Ectodermal cell (in vitro differentiated cells): ENCODE measurements at regions not wholly inside any gene's neighbourhood (a gene's known extent, or its start where the extent isn't known, plus 50 kb on each side); places are given as distances from the start of the nearest gene placed in this dataset.

Experiments used
- H3K27ac ChIP-seq: 2 replicates; pipeline ENCODE4 v1.7.0; 2013; ENCODE audit warnings: mild to moderate bottlenecking, low read depth, low read length; ENCODE audit not compliant: insufficient read depth, poor library complexity, severe bottlenecking
- H3K27me3 ChIP-seq: 2 replicates; pipeline ENCODE4 v1.7.0; 2013; ENCODE audit warnings: mild to moderate bottlenecking, low read length; ENCODE audit not compliant: insufficient read depth, control insufficient read depth, poor library complexity, severe bottlenecking
- H3K36me3 ChIP-seq: one replicate; pipeline ENCODE4 v1.7.0; 2013; ENCODE audit warnings: low read length; ENCODE audit not compliant: control insufficient read depth, insufficient read depth
- H3K4me1 ChIP-seq: one replicate; pipeline ENCODE4 v1.7.0; 2013; ENCODE audit warnings: low read length; ENCODE audit not compliant: control insufficient read depth, insufficient read depth
- H3K4me3 ChIP-seq: 2 replicates; pipeline ENCODE4 v1.7.0; 2013; ENCODE audit warnings: low read depth, low read length, control low read depth; ENCODE audit not compliant: insufficient read depth
- H3K9me3 ChIP-seq: 2 replicates; pipeline ENCODE4 v1.7.0; 2013; ENCODE audit warnings: mild to moderate bottlenecking, low read length, moderate library complexity; ENCODE audit not compliant: control insufficient read depth
- WGBS, 2 experiments: methylation state at CpG; one replicate each; pipeline ENCODE4 v1.1.7; 2013; ENCODE audit warnings: missing lambda C conversion rate in 2 of 2; 5-methylcytosine and 5-hydroxymethylcytosine counted together

- no peak overlapping the region for H3K4me3 ChIP-seq
- H3K27me3 ChIP-seq, result no peaks in the 10 kb centered on the region
- H3K36me3 ChIP-seq, result no peaks in the 10 kb centered on the region
- H3K4me1 ChIP-seq, result no peaks in the 10 kb centered on the region
- no peak overlapping the region for H3K27ac ChIP-seq
- 90 to 92% methylated on average over 2 to 3 of the region's 3 CpGs for WGBS, 2 experiments
- H3K9me3 ChIP-seq, result no peaks in the 10 kb centered on the region
Observed at GRCh38 chr6:95905132-95905531, 110.6 kb upstream of the FUT9 start.

DNA sequence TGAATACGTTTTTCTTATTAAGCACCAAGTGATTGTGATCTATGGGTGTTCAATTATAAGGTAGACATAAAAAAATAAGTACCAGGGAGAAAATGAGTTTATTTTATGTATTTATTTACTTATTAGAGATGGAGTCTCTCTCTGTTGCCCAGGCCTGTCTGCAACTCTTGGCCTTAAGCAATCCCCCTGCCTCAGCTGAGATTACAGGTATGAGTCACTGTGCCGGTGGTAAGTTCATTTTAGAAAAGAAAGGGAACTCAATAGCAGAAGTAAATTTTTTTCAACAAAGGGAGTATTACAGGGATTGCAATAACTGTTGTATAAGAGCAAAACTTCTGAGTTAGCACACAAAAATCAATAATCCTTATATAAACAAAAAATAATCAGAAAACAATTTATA, 98.7 kb upstream of the FUT9 start:
- Histone ChIP-seq H3K27me3 (no peaks in the 10 kb centered on the region), H3K27ac (no peak overlapping the region), H3K4me3 (no peak overlapping the region), H3K9me3 (no peaks in the 10 kb centered on the region), H3K4me1 (no peaks in the 10 kb centered on the region), H3K36me3 (no peaks in the 10 kb centered on the region)
- WGBS, 2 experiments, result 88 to 100% methylated on average over 1 of the region's 2 CpGs

DNA sequence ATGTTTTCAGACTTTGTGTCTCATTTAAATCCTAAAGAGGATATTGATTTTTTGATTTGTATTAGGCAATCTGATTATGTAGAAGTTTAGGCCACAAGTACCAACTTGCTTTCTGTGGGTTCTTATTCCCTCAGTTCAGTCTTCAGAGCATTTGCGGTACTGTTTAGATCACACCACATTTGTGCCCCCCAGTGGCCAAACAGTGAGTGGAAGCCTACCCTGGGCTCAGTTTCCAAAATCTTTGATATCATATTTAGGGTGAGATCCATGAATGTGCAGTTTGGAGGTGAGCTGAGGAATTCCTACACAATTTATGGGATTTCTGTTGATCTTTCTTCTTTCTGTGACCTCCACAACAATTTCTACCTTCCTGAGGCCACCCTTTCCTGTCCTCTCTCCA, 92.3 kb upstream of the FUT9 start:
- H3K4me1 ChIP-seq, result no peaks in the 10 kb centered on the region
- no peak overlapping the region for H3K4me3 ChIP-seq
- 68 to 86% methylated on average over 1 of the region's 1 CpG for WGBS, 2 experiments
- H3K36me3 ChIP-seq, result no peaks in the 10 kb centered on the region
- no peak overlapping the region for H3K27ac ChIP-seq
- H3K27me3 ChIP-seq, result no peaks in the 10 kb centered on the region
- no peaks in the 10 kb centered on the region for H3K9me3 ChIP-seq

- Histone ChIP-seq H3K4me3 (no peak overlapping the region), H3K36me3 (no peaks in the 10 kb centered on the region), H3K27ac (no peak overlapping the region), H3K9me3 (no peaks in the 10 kb centered on the region), H3K4me1 (no peaks in the 10 kb centered on the region), H3K27me3 (no peaks in the 10 kb centered on the region)
- WGBS, 2 experiments, result 81 to 90% methylated on average over 2 of the region's 2 CpGs
Observed at GRCh38 chr6:95935736-95936135, 80.0 kb upstream of the FUT9 start.

DNA sequence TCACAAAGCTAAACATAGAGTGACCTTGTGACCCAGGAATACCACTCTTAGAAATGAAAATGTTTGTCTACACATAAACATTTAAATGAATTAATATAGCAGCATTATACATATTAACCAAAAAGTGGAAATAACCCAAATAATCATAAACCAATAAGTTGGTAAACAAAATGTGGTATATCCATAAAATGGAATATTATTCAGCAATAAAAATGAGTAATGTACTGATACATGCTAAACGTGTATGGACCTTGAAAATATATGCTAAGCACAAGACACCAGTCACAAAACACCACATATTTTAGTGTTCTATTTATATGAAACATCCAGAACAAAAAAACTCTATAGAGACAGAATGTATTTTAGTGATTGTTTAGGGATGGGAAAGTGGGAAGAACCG, 68.9 kb upstream of the FUT9 start:
- Histone ChIP-seq H3K4me1 (no peaks in the 10 kb centered on the region), H3K27ac (no peak overlapping the region), H3K27me3 (no peaks in the 10 kb centered on the region), H3K4me3 (no peak overlapping the region), H3K9me3 (no peaks in the 10 kb centered on the region), H3K36me3 (no peaks in the 10 kb centered on the region)
- 100% methylated on average over 1 of the region's 2 CpGs for WGBS, 2 experiments

- H3K27me3 ChIP-seq, result no peaks in the 10 kb centered on the region
- no peak overlapping the region for H3K4me3 ChIP-seq
- 80 to 83% methylated on average over 1 of the region's 1 CpG for WGBS, 2 experiments
- H3K36me3 ChIP-seq, result no peaks in the 10 kb centered on the region
- no peaks in the 10 kb centered on the region for H3K9me3 ChIP-seq
- no peak overlapping the region for H3K27ac ChIP-seq
- H3K4me1 ChIP-seq, result no peaks in the 10 kb centered on the region
Observed at GRCh38 chr6:95948324-95948723, 67.5 kb upstream of the FUT9 start.

DNA sequence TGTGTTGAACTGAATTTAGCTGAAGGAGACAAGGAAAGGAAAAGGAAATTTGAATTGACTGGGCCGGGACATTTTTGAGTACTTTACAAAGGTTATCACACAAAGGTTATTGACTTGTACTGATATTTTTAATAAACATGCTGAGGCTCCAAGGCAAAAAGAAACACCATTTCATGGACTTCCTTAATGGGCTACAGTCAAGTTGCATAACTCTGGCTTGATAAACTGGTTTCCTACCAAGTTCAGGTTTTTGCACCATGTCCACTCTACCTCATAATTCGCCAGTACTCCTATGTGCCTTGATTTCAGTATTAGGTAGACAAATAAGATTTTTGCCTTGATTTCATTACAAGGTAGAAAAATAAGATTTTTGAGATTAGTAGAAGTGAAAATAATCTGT, 65.8 kb upstream of the FUT9 start:
- Histone ChIP-seq H3K4me3 (no peak overlapping the region), H3K4me1 (no peaks in the 10 kb centered on the region), H3K27me3 (no peaks in the 10 kb centered on the region), H3K36me3 (no peaks in the 10 kb centered on the region), H3K27ac (no peak overlapping the region), H3K9me3 (no peaks in the 10 kb centered on the region)
- 85 to 94% methylated on average over 2 of the region's 2 CpGs for WGBS, 2 experiments

GRCh38 chr6:95958686-95959085, 57.1 kb upstream of the FUT9 start:
- H3K27ac ChIP-seq, result no peak overlapping the region
- H3K36me3 ChIP-seq, result no peaks in the 10 kb centered on the region
- H3K4me1 ChIP-seq, result no peaks in the 10 kb centered on the region
- no peak overlapping the region for H3K4me3 ChIP-seq
- WGBS, 2 experiments, result 92% methylated on average over 1 of the region's 1 CpG; no CpG with 5 or more reads in 1 of the 2 experiments
- no peaks in the 10 kb centered on the region for H3K27me3 ChIP-seq
- no peaks in the 10 kb centered on the region for H3K9me3 ChIP-seq

- Histone ChIP-seq H3K9me3 (no peaks in the 10 kb centered on the region), H3K4me1 (no peaks in the 10 kb centered on the region), H3K36me3 (no peaks in the 10 kb centered on the region), H3K4me3 (no peak overlapping the region), H3K27me3 (no peaks in the 10 kb centered on the region), H3K27ac (no peak overlapping the region)
Observed at GRCh38 chr6:95959261-95959660, 56.5 kb upstream of the FUT9 start.
